EL (cell line): ENCODE measurements at regions not wholly inside any gene's neighbourhood (a gene's known extent, or its start where the extent isn't known, plus 50 kb on each side); places are given as distances from the start of the nearest gene placed in this dataset.

Experiments used
- DNase-seq: peaks from one replicate; pipeline ENCODE4 v3.0.0-alpha.2; 2016

GRCh38 chr3:80586338-80586737 lies 818.5 kb upstream of the ROBO1 start:
- DNase-seq, result no peak

DNA sequence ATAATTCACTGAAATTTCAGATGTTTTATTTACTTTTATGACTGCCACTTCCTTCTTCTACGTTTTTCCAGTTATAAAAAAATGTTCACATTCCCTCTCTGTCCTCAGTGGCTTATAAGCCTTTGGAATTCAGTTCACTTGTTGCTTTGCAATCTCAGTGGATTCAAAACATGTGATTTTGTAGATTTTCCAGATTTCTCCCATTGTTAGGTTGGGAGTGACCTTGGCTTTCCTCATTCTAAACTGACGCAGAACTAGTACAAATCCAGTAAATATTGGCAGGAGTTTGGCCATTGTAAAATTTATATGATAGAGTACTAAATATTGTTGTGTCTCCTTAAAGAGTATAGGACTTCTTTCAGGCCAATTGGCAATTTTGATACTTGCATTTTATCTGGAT lies 812.3 kb upstream of the ROBO1 start:
- DNase-seq, result no peak

- no peak for DNase-seq
Measured at GRCh38 chr3:80564391-80564790, 796.6 kb upstream of the ROBO1 start.

DNA sequence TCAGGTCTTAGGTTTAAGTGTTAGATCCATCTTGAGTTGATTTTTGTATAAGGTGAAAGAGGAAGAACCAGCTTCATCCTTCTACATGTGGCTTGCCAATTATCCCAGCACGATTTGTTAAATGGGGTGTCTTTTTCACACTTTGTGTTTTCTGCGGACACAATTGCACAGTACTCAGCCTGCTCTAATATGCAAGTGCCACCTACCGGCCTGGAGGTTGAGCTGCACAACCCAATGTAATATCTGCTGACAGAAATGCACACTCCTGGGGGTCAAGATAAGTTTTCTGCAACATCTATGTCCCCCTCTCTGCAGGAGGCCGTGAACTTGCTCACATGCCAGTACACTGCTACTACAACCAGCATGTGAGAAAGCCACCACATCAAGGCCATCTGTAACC lies 791.9 kb upstream of the ROBO1 start:
- DNase-seq, result no peak

DNA sequence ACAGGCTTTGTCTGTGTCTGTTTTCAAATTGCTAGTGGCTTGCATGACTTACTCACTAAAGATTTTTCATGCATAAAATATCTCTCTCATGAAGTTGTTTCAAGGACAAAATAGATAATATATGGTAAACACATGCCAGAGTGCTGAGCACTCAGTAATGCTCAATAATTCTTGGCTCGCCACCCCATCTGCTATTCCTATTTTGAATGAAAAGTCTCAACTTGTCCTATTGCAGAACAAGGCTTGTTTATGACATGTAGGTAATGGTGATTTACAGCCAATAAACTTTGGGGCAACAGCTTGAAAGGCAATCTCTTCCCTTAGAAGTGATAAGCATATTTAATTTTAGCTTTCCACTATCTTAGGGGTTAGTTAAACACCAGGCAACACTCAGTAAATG lies 789.0 kb upstream of the ROBO1 start:
- no peak for DNase-seq

- no peak for DNase-seq
Measured at GRCh38 chr3:80554304-80554703, 786.5 kb upstream of the ROBO1 start.

DNA sequence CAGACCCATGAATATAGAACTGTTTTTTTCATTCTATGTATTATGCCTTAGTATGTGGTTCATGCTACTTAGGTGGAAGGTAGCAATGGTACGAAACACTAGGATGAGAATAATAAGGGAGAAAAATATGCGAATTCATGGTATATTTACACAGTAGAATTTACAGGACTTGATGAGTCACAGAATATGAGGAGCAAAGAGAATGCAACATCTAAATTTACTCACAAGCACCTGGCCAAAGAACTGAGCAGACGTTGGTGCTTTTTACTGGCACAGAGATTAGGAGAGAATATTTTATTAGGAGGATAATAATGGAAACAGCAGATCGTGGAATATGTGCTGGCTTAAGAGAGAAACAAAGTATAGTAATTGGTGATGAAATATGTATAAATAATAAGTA lies 785.4 kb upstream of the ROBO1 start:
- no peak for DNase-seq

- DNase-seq, result no peak
Measured at GRCh38 chr3:80550174-80550573, 782.4 kb upstream of the ROBO1 start.

- DNase-seq, result no peak
Measured at GRCh38 chr3:80549173-80549572, 781.4 kb upstream of the ROBO1 start.

DNA sequence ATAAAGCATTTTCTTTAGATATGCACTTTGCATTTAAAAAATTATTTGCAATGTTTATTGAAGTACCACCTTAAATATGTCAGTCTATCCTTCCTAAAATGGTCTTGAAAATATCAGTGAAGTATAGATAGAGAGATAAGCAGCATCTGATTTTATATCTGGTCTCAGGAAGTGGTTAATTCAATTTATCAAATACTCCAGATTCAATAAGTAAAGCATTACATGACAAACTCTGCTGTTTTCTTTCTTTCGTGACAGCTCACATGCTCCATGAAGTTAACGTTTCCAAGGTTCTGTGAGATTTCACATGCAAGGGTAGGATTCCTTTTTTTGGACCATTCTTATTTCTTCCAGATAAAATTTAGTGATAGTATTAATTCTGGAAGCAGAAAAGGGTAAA lies 775.4 kb upstream of the ROBO1 start:
- no peak for DNase-seq

DNA sequence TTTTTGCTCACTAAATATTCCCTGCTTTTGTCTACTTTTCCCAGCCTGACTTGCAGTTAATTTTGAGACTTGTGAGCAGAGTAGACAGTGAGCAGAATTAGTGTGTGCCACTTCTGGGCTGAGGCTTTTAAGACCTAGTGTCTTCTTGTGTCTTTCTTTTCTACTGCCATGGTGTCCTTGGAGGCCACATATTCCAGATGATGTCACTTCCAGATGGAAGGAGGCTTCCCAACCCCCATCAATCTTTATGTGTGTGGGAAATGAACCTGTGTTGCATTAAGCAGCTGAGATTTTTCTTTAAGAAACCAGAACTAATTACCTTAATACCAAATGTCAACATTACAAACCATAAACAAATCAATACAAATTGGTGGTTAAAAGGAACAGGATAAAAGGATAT lies 774.7 kb upstream of the ROBO1 start:
- DNase-seq, result no peak

DNA sequence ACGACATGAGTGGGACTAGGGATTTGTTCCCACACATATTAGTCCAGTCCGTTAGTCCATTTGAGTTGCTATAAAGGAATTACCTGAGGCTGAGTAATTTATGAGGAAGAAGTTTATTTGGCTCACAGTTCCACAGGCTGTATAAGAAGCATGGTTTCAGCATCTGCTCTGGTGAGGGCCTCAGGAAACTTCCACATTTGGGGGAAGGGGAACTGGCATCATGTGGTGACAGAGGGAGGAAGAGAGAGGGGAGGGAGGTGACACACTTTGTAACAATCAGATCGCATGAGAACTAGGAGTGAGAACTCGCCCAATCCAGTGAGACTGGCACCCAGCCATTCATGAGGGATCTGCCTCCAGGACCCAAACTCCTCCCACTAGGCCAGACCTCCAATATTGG lies 769.9 kb upstream of the ROBO1 start:
- DNase-seq, result no peak

GRCh38 chr3:80535286-80535685 lies 767.5 kb upstream of the ROBO1 start:
- DNase-seq, result no peak

DNA sequence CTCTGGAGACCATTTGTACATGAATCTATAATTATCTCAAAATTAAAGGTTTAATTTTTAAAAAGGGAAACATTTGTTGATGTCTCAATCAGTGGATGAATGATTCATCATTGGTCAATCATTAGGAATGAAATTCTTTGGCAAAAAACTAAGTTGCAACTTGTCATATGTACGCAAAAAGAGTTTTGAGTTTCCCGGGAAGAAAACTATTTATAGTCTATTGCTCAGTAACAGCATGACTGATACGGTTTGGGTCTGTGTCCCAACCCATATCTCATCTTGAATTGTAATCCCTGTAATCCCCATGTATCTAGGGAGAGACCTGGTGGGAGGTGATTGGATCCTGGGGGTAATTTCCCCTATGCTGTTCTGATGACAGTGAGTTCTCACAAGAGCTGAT lies 765.8 kb upstream of the ROBO1 start:
- DNase-seq, result no peak

DNA sequence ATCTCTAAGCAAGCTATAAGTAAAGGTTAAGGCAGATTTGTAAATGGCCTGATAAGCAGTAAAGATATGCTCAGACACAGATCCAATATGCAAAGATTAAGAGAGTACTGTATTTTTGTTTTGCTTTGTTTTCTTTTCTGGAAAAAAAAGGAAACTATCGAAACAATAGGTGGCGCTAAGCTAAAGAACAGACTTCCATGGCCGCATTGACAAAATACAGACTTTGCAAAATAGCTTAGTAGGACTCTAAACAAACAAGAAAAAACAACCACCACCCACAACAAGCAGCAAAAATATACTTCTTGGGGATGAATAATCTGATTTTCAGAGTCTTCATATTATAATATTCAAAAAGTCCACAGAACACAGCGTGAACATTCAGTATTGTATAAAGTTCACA lies 758.4 kb upstream of the ROBO1 start:
- DNase-seq, result no peak

DNA sequence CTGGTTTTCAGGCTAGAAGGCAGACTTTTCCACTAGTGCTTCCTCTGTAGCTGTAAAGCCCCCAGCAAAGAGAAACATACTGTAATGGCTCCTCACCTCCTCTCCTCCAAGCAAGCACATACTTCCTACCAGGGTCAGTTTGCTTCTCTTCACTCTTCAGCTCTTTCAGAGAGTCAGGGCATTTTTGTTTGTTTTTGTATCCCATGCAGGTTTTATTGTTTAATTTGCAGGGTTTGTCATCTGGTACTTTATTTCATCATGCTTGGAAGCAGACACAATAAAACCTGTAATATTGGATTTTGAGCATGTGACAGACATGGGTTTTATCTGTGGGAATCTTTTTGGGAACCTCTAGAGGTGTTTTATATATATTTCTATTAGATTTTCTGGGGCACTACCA lies 753.3 kb upstream of the ROBO1 start:
- DNase-seq, result no peak

DNA sequence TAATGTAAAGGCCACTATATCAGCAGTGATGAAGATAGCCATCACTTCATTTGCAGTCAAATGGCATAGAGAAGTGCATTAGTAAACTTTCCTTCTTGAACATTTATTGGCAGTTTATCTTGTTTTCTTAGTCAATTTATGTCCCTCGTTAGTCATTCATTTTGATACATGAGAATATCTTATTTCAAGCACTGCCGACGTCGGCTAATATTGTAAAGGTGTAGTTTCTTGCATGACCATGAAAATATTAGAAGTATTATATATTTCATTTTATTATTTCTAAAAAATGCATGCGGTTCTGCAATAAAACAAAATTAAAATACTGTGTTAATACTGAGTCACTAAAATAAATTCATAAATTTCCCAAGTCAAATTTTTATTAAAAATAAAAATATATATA lies 751.6 kb upstream of the ROBO1 start:
- no peak for DNase-seq

DNA sequence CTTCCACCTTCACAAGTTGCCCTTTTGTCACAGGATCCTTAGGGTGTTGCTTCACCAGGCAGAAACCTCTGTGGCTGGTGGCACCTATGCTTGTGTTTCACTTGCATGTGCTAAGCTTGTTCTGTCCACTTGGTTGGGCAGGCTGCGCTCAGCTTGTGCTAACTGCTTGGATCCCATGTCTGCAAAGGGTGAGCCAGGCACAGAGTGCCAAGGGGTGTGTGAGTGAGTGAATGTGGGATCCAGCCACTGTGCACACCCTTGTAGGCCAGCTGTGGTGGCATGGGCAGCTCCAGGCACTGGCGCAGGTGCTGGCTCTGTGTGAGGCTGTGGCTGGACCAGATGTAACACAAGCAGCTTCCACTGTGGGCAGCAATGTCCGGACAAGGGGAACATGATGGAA lies 728.7 kb upstream of the ROBO1 start:
- DNase-seq, result no peak

DNA sequence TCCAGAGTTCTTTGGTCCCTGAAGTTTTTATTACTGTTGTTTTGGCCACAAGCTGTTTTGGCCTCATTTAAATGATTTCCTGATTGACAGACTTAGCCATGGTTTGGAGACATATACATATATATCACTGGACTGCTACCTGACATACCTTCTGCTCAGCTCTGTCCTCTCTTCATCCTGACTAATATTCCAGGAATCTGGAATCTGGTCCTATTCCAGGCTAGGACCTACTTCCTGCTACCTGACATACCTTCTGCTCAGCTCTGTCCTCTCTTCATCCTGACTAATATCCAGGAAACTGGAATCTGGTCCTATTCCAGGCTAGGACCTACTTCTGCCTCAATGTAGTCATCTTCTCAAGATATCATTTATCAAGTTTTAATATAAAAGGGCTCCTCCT lies 724.4 kb upstream of the ROBO1 start:
- no peak for DNase-seq

DNA sequence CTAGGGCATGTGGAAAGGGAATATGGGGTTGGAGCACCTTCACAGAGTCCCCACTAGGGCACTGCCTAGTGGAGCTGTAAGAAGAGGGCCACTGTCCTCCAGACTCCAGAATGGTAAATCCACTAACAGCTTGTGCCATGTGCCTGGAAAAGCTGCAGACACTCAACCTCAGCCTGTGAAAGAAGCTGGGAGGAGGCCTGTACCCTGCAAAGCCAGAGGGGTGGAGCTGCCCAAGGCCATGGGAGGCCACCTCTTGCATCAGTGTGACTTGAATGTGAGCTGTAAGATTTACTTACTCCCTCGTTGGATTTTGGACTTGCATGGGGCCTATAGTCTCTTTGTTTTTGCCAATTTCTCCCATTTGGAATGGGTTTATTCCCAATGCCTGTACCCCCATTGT lies 705.2 kb upstream of the ROBO1 start:
- DNase-seq, result no peak

DNA sequence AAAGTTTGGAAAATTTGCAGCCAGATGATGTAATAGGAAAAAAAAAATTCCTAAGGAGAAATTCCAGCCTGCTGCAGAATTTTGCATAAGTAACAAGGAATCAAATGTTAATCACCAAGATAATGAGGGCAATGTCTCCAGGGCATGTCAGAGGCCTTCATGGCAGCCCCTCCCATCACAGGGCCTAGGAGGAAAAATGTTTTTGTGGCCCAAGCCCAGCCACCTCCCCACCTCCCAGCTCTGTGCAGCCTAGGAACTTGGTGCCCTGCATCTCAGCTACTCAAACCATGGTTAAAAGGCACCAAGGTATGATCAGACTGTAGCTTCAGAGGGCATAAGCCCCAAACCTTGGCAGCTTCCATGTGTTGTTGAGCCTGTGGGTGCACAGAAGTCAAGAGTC lies 704.7 kb upstream of the ROBO1 start:
- no peak for DNase-seq

DNA sequence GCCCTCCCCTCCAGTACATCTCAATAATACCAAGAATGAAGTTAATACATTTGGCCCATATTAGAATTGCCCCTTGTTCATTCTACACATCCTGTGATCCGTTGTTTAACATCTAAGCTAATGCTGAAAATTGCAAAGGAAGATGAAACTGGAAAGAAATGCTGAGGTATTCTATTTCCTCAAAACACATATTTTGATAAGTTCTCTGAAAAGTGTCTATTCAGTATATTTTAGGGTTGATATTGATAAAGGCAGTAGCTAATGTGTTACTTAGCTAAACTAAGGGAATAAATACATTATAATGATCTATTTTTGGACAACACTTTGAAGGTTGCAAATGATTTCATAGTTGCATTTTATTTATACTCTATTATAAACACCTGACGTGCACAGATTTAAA lies 702.6 kb upstream of the ROBO1 start:
- no peak for DNase-seq

DNA sequence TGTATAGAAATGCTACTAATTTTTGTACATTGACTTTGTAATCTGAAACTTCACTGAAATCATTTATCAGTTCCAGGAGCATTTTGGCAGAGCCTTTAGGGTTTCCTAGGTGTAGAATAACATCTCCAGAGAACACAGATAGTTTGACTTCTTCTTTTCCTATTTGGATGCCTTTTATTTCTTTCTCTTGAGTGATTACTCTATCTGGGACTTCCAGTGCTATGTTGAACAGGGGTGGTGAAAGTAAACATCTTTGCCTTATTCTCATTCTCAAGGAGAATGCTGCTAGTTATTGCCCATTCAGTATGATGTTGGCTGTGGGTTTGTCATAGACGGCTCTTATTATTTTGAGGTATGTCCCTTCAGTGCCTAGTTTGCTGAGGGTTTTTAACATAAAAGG lies 697.9 kb upstream of the ROBO1 start:
- DNase-seq, result no peak

- DNase-seq, result no peak
Measured at GRCh38 chr3:80451393-80451792, 683.6 kb upstream of the ROBO1 start.

DNA sequence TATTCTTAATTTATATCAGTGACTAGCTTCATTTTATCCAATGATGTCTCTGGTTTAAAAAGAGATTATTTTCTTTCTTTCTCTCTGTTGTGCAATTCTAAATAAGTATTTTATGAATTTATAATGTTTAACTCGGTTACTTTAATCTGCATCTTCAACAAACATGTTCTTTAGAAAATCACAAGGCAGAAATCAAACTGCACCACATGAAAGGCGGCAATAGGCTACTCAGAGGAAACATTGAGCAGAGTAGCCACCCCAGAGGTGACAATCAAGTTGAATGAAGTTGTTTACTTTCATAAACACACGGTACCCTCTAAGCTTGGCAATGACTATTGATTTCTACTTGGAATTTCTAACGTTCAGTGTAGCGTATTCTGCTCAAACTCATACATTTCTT lies 677.8 kb upstream of the ROBO1 start:
- DNase-seq, result no peak

DNA sequence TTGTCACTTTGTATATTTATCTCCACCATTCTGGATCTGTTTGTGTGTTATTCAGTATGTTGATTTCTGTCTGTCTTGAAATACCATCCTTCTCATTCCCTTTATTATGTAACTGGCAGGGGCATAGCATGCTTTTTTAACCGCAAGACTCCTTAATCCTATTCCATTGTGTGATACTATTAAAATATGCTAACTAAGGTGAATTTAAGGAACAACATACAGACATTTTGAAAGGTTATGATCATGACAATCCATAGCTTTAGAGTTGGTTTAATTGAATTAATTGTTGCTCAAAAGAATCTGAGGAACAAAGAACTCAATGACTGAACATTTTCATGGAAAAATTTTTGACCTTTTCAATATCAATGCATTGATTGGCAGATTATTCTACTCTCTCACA lies 677.3 kb upstream of the ROBO1 start:
- no peak for DNase-seq

DNA sequence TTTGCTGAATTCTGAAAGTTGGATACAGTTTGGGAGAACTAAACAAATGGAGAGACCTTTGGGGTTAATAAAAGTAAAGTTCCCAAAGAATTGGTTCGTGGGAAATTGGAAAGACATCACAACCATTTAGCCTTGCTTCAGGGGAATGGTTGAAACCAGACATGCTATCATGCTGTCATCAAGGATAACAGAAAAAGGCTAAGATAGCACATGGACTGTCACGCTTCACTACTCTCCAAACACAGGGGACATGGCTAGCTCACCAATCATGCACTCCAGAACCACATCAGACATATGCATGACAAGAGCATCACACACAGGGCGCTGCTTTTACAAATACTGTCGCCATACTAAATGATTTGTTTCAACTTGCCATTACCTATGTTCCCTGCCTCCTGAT lies 671.7 kb upstream of the ROBO1 start:
- no peak for DNase-seq
